GM20000 (cell line): ENCODE measurements at regions not wholly inside any gene's neighbourhood (a gene's known extent, or its start where the extent isn't known, plus 50 kb on each side); places are given as distances from the start of the nearest gene placed in this dataset.

Experiments
- DNase-seq: peaks from one replicate; pipeline ENCODE4 v3.0.0; 2012; ENCODE audit warnings: low spot score
- TF ChIP-seq, protein P1 (sequence below): IDR thresholded peaks from 2 replicates; pipeline ENCODE4 v1.5.1; 2012; ENCODE audit warnings: mild to moderate bottlenecking, control low read depth; ENCODE audit errors: extremely low read depth, missing control alignments

DNA sequence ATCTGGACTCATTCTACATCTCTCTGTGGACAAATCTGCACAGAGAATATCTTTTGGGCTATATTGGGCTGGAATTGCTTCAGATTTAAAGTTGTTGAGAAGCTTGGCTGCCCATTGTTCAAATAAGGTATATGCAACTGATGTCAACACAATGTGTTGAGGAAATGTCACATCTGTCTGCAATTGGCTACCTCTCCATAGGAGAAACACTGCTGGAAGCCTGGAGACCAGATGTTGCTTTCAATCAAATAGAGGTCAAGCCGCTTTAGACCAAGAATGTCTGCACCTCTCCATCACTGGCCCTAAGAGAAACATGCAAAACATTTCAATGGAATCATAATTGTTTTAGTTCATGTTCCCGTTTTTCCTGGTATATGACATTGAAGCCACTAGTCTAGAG is 720.2 kb downstream of the SLC4A3 start:
- TF ChIP-seq, protein P1, sequence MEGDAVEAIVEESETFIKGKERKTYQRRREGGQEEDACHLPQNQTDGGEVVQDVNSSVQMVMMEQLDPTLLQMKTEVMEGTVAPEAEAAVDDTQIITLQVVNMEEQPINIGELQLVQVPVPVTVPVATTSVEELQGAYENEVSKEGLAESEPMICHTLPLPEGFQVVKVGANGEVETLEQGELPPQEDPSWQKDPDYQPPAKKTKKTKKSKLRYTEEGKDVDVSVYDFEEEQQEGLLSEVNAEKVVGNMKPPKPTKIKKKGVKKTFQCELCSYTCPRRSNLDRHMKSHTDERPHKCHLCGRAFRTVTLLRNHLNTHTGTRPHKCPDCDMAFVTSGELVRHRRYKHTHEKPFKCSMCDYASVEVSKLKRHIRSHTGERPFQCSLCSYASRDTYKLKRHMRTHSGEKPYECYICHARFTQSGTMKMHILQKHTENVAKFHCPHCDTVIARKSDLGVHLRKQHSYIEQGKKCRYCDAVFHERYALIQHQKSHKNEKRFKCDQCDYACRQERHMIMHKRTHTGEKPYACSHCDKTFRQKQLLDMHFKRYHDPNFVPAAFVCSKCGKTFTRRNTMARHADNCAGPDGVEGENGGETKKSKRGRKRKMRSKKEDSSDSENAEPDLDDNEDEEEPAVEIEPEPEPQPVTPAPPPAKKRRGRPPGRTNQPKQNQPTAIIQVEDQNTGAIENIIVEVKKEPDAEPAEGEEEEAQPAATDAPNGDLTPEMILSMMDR, result no peak
- no peak for DNase-seq

DNA sequence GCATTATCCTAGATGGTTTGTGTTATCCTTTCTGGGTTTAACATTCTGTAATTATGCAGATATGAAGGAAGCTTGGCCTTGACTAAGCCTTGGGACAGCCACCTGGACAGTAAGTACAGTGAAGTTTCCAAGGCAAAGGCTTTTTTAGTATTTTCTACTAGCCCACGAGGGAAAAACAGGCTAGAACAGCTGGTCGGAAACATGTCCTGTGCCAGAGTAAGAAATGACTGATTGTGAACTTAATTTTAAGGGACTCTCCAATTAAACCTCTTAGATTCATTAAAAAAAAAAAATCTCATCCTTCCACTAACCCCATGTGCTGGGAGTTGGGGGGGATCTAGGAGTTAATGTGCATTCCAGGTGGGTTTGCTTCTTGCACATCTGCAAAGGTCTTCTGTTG is 720.8 kb downstream of the SLC4A3 start:
- TF ChIP-seq, protein P1, result no peak
- no peak for DNase-seq

DNA sequence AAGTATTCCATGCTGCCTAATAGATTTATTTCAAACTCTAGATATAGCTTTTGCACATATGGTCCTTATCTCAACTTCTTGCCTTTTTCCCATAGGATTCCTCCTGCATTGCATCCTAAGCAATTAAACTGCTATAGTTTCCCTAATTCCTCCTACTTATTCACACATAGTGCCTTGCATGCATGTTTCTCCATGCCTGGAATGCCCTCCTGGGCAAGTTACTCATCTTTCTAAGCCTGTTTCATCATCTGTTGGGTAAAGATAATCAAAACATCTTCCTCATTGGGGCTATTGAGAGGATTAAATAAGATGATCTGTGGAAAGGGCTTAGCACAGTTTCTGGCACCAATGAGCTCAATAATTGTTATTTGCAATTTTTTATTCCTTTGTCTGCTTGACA is 726.5 kb downstream of the SLC4A3 start:
- TF ChIP-seq, protein P1, result no peak
- DNase-seq, result no peak

DNA sequence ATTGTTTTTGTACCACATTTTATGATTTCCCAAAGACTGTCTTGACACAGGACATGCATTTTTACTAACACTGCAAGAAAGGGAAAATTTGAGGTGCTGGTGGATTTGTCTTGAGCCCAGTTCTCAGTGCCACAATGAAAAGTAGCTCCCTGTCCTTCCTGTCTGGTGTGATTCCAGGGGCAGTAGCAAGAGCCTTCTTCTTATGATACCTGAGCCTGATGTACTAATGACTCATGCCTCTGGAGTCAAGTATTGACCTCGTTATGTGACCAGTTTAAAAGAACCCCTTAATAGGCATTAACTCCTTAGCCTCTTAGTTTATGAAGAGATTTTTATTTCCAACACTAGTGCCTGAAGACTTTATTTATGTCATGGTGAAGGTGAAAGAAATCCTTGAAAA is 728.6 kb downstream of the SLC4A3 start:
- DNase-seq, result no peak

DNA sequence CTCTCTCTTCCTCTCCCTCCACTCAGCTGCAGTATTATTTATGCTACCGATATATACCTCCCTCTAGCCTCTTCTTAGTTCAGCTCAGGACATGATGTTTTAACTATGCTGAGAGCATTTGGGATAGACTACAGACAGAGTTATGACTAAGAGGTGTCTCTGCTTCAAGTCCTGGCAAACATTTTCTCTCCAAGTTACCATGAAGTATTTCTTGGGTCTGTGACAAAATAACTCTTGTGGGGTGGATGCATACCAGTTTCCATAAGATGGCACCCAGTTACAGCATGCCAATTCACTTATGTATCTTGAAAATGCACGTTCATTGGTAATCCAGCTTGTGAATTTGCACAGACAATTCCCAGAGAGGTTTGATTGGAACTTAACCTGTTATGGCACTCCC is 737.6 kb downstream of the SLC4A3 start:
- no peak for DNase-seq
- TF ChIP-seq, protein P1, result no peak

More for the DNA sequence above, 728.6 kb downstream of the SLC4A3 start:
- TF ChIP-seq, protein P1, result no peak

DNA sequence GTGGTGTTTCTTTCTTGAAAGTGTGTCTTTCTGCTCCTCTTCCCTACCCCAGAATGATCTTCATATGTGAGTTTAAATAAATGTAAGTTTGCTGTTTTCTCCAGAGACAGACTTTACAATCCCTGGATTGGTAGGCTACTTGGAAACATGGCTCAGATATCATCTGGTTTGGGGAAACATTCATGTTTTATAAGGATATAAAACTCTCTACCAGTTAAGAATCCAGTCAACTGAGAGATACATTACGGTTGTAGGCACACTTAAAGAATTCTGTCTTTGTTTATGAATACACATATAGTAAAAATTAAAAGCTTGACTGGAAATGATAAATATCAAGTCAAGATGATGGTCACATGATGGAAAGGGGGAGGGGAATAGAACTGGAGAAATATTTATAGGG is 739.3 kb downstream of the SLC4A3 start:
- TF ChIP-seq, protein P1, result no peak
- DNase-seq, result no peak

DNA sequence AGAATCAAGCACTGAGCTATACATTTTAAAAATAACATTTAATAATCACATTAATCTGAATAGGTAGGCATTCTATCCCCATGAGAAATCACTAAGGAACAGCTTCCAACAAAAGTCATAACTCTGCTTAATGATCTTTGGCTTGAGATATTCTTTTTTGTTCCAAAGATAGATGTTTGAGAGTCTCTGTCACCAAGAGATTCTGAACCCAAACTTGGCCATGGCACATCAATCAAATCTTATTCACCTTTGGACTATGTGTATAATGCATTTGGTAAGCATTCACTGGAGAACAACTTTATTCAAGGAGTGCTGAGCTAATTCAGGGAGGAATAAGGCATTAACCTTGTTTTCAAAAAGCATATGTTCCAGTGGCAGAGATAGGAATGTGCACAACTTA is 743.3 kb downstream of the SLC4A3 start:
- DNase-seq, result no peak
- TF ChIP-seq, protein P1, result no peak
